B cell (primary cell): ENCODE measurements at regions not wholly inside any gene's neighbourhood (a gene's known extent, or its start where the extent isn't known, plus 50 kb on each side); places are given as distances from the start of the nearest gene placed in this dataset.

Experiments
- ATAC-seq: fragments of 200-7000 bp; cut with Tn5 transposase; one replicate; pipeline ENCODE4 v1.10.0; 2021; ENCODE audit warnings: low read depth, mild to moderate bottlenecking, moderate number of reproducible peaks, moderate library complexity
- CTCF ChIA-PET: fragments of 350-600 bp; sonication (Branson Sonifier 250); formaldehyde crosslinking; loops from one replicate; lab custom pipeline; 2021; ENCODE audit warnings: antibody characterized with exemption, inconsistent platforms; lab: Charles Lee
- POLR2A ChIA-PET: fragments of 350-600 bp; sonication (Branson Sonifier 250); formaldehyde crosslinking; loops from one replicate; lab custom pipeline; 2021; ENCODE audit warnings: antibody characterized with exemption; lab: Charles Lee
- DNase-seq: peaks from one replicate; pipeline ENCODE4 v3.0.0; 2013
- H2AFZ ChIP-seq: 2 replicates; pipeline ENCODE4 v1.6.1; 2012; ENCODE audit warnings: mild to moderate bottlenecking, low read depth, low read length; ENCODE audit not compliant: insufficient read depth, poor library complexity, severe bottlenecking
- H3K27ac ChIP-seq, 2 donors: 1 replicate in 1 of 2; 2 replicates in 1 of 2; pipeline ENCODE4 v1.5.1; 2012 to 2013; ENCODE audit warnings: low read length in 2 of 2, mild to moderate bottlenecking in 2 of 2, moderate library complexity in 1 of 2
- H3K27me3 ChIP-seq, 4 experiments: fragments of 200-600 bp in 1 of 4; sonication (generic) in 1 of 4; replicated peaks in 1 of 4; 1 replicate in 2 of 4; 2 replicates in 2 of 4; pipeline versions ENCODE4 v1.6.1 to v1.7.0; 2013 to 2016; ENCODE audit warnings: low read length in 3 of 4, mild to moderate bottlenecking in 2 of 4, mixed read lengths in 1 of 4, moderate library complexity in 1 of 4; ENCODE audit not compliant: insufficient read depth in 4 of 4, control insufficient read depth in 3 of 4; ENCODE audit errors: control extremely low read depth in 1 of 4
- H3K36me3 ChIP-seq, 2 experiments: replicated peaks in 1 of 2; 1 replicate in 1 of 2; 2 replicates in 1 of 2; pipeline versions ENCODE4 v1.6.1 to v1.7.1; 2013; ENCODE audit warnings: low read length in 1 of 2; ENCODE audit not compliant: insufficient read depth in 2 of 2, control insufficient read depth in 1 of 2; ENCODE audit errors: control extremely low read depth in 1 of 2, extremely low read depth in 1 of 2
- H3K4me1 ChIP-seq, 2 donors: fragments of 200-600 bp in 1 of 2; sonication (generic) in 1 of 2; 1 replicate in 1 of 2; 2 replicates in 1 of 2; pipeline versions ENCODE4 v1.5.1 to v1.6.1; 2013 to 2017; ENCODE audit warnings: low read length in 2 of 2; ENCODE audit not compliant: control insufficient read depth in 2 of 2, insufficient read depth in 2 of 2
- H3K4me2 ChIP-seq: replicated peaks from 2 replicates; pipeline ENCODE3; 2012; ENCODE audit warnings: mild to moderate bottlenecking, low read depth, low read length; ENCODE audit not compliant: poor library complexity, severe bottlenecking
- H3K4me3 ChIP-seq, 5 experiments: fragments of 200-600 bp in 1 of 5; sonication (generic) in 1 of 5; 1 replicate in 3 of 5; 2 replicates in 2 of 5; pipeline versions ENCODE4 v1.5.1 to v1.7.0; 2011 to 2016; ENCODE audit warnings: low read length in 4 of 5, mild to moderate bottlenecking in 4 of 5, low read depth in 2 of 5, control low read depth in 1 of 5, moderate library complexity in 1 of 5; ENCODE audit not compliant: insufficient read depth in 1 of 5; ENCODE audit errors: control extremely low read depth in 1 of 5, extremely low read depth in 1 of 5
- H3K79me2 ChIP-seq: fragments of 200-600 bp; sonication (generic); one replicate; pipeline ENCODE4 v1.6.0; 2016; ENCODE audit warnings: low read length; ENCODE audit not compliant: control insufficient read depth, insufficient read depth
- H3K9ac ChIP-seq: fragments of 200-600 bp; sonication (generic); 2 replicates; pipeline ENCODE4 v1.6.1; 2017; ENCODE audit warnings: mild to moderate bottlenecking, low read length, moderate library complexity
- H3K9me3 ChIP-seq, 3 donors: one replicate each; pipeline versions ENCODE4 v1.6.1 to v1.7.1; 2013; ENCODE audit warnings: low read length in 2 of 3; ENCODE audit not compliant: control insufficient read depth in 2 of 3, insufficient read depth in 1 of 3; ENCODE audit errors: control extremely low read depth in 1 of 3
- H4K20me1 ChIP-seq: 2 replicates; pipeline ENCODE4 v1.6.0; 2012; ENCODE audit warnings: mild to moderate bottlenecking, low read length; ENCODE audit not compliant: insufficient read depth, control insufficient read depth, poor library complexity, severe bottlenecking
- H3K27ac Mint-ChIP-seq: one replicate; pipeline ENCODE4 v1.8.0; 2021; ENCODE audit warnings: mixed read lengths
- H3K27me3 Mint-ChIP-seq: one replicate; pipeline ENCODE4 v1.8.0; 2021; ENCODE audit warnings: mixed read lengths
- H3K4me1 Mint-ChIP-seq: one replicate; pipeline ENCODE4 v1.8.0; 2021; ENCODE audit warnings: mixed read lengths
- H3K4me3 Mint-ChIP-seq: one replicate; pipeline ENCODE4 v1.8.0; 2021; ENCODE audit warnings: mixed read lengths
- H3K9me3 Mint-ChIP-seq: one replicate; pipeline ENCODE4 v1.8.0; 2022; ENCODE audit warnings: mixed read lengths; ENCODE audit not compliant: insufficient read depth
- CTCF ChIP-seq: fragments of 200-600 bp; IDR thresholded peaks from one replicate; pipeline ENCODE4 v1.8.0; 2022; ENCODE audit warnings: antibody characterized with exemption, mild to moderate bottlenecking
- EZH2 ChIP-seq: IDR thresholded peaks from 2 replicates; pipeline ENCODE4 v1.6.1; 2012; ENCODE audit warnings: borderline replicate concordance, low read depth, mild to moderate bottlenecking, moderate library complexity, low read length; ENCODE audit not compliant: insufficient read depth, poor library complexity, severe bottlenecking
- WGBS: methylation state at CpG from one replicate; pipeline ENCODE4 v1.1.5; 2013; ENCODE audit warnings: missing lambda C conversion rate; ENCODE audit not compliant: insufficient coverage; 5-methylcytosine and 5-hydroxymethylcytosine counted together
- intact Hi-C: fragments of 100-400 bp; cut with micrococcal nuclease; formaldehyde crosslinking; loops from one replicate; pipeline ENCODE4 v1.10.0; 2022

GRCh38 chr1:219466766-219467165 lies 146.1 kb downstream of the ZC3H11B start:
- H3K4me1 ChIP-seq: peaks cover 0 to 5% of the 10 kb centered on the region in 2 donors
- TF ChIP-seq EZH2 (no peak), CTCF (no peak)
- no peak overlapping the region for H3K9ac ChIP-seq
- H3K27me3 Mint-ChIP-seq: no peaks in the 10 kb centered on the region
- no peak overlapping the region for H3K4me3 ChIP-seq
- intact Hi-C loops: no loop called here
- H3K4me2 ChIP-seq: no peak overlapping the region
- H4K20me1 ChIP-seq: no peaks in the 10 kb centered on the region
- no peak overlapping the region for H2AFZ ChIP-seq
- no peaks in the 10 kb centered on the region for H3K36me3 ChIP-seq
- H3K9me3 Mint-ChIP-seq: no peaks in the 10 kb centered on the region
- POLR2A ChIA-PET: no interaction called here
- DNase-seq (no peak), ATAC-seq (no peak)
- peaks cover 17% of the 10 kb centered on the region for H3K4me1 Mint-ChIP-seq
- H3K27ac Mint-ChIP-seq: no peak overlapping the region
- no peaks in the 10 kb centered on the region for H3K9me3 ChIP-seq
- H3K27ac ChIP-seq: no peak overlapping the region
- CTCF ChIA-PET: no interaction called here
- H3K4me3 Mint-ChIP-seq: no peak overlapping the region
- H3K79me2 ChIP-seq: no peaks in the 10 kb centered on the region
- H3K27me3 ChIP-seq: no peaks in the 10 kb centered on the region

GRCh38 chr1:219465212-219466093 lies 147.5 kb downstream of the ZC3H11B start:
- CTCF ChIA-PET: no interaction called here
- H3K4me3 ChIP-seq: no peak overlapping the region
- no peaks in the 10 kb centered on the region for H3K27me3 Mint-ChIP-seq
- H3K9ac ChIP-seq: no peak overlapping the region
- H3K4me1 Mint-ChIP-seq: peaks cover 27% of the 10 kb centered on the region
- WGBS: 88% methylated on average over 4 of the region's 7 CpGs
- H3K4me1 ChIP-seq: peaks cover 8 to 16% of the 10 kb centered on the region in 2 donors
- no peaks in the 10 kb centered on the region for H3K27me3 ChIP-seq
- no peaks in the 10 kb centered on the region for H3K79me2 ChIP-seq
- no peak overlapping the region for H3K27ac Mint-ChIP-seq
- no peaks in the 10 kb centered on the region for H3K36me3 ChIP-seq
- H3K9me3 ChIP-seq: no peaks in the 10 kb centered on the region
- H3K27ac ChIP-seq: no peak overlapping the region
- no peak for TF ChIP-seq EZH2
- TF ChIP-seq CTCF: no peak
- H3K4me2 ChIP-seq: no peak overlapping the region
- POLR2A ChIA-PET: no interaction called here
- ATAC-seq (no peak), DNase-seq (no peak)
- H2AFZ ChIP-seq: no peak overlapping the region
- intact Hi-C loops: no loop called here
- no peaks in the 10 kb centered on the region for H3K9me3 Mint-ChIP-seq
- H4K20me1 ChIP-seq: no peaks in the 10 kb centered on the region
- H3K4me3 Mint-ChIP-seq: no peak overlapping the region
